SU-DHL-6 (cell line): ENCODE measurements at regions not wholly inside any gene's neighbourhood (a gene's known extent, or its start where the extent isn't known, plus 50 kb on each side); places are given as distances from the start of the nearest gene placed in this dataset.

Experiments used
- H2AFZ ChIP-seq: fragments of 200-600 bp; sonication (generic); 2 replicates; pipeline ENCODE4 v1.6.1; 2014; ENCODE audit warnings: low read depth, mild to moderate bottlenecking, moderate library complexity, mixed read lengths, antibody characterized with exemption, low read length; ENCODE audit not compliant: severe bottlenecking
- H3F3A ChIP-seq: fragments of 200-600 bp; shearing (Covaris generic); 2 replicates; pipeline ENCODE4 v1.6.0; 2016; ENCODE audit warnings: antibody characterized with exemption, mild to moderate bottlenecking; ENCODE audit not compliant: insufficient read depth
- H3K27ac ChIP-seq: fragments of 200-600 bp; sonication (generic); 2 replicates; pipeline ENCODE4 v1.5.1; 2016; ENCODE audit warnings: low read depth, mild to moderate bottlenecking, low read length, moderate library complexity, mixed read lengths
- H3K27me3 ChIP-seq: fragments of 200-600 bp; sonication (generic), shearing (Covaris generic); 2 replicates; pipeline ENCODE4 v1.6.0; 2014; ENCODE audit warnings: mild to moderate bottlenecking, low read length
- H3K36me3 ChIP-seq: fragments of 200-600 bp; sonication (generic); 2 replicates; pipeline ENCODE4 v1.6.1; 2014; ENCODE audit warnings: mild to moderate bottlenecking, low read length, mixed read lengths
- H3K4me2 ChIP-seq: fragments of 300-600, 200-600 bp; shearing (Covaris generic), sonication (generic); 2 replicates; pipeline ENCODE4 v1.6.0; 2014; ENCODE audit warnings: low read length, low read depth, mild to moderate bottlenecking; ENCODE audit not compliant: poor library complexity, severe bottlenecking
- H3K4me3 ChIP-seq: fragments of 200-600 bp; sonication (generic); 2 replicates; pipeline ENCODE4 v1.5.1; 2014; ENCODE audit warnings: antibody characterized with exemption, low read length, mild to moderate bottlenecking, mixed read lengths; ENCODE audit not compliant: insufficient read depth, poor library complexity, severe bottlenecking
- H3K79me2 ChIP-seq: fragments of 200-600 bp; sonication (generic); 2 replicates; pipeline ENCODE4 v1.6.1; 2014; ENCODE audit warnings: mild to moderate bottlenecking, low read length, moderate library complexity; ENCODE audit not compliant: insufficient read depth
- H3K9ac ChIP-seq: fragments of 200-600 bp; sonication (generic); 2 replicates; pipeline ENCODE4 v1.7.0; 2014; ENCODE audit warnings: mild to moderate bottlenecking, low read length
- H3K9me2 ChIP-seq: fragments of 200-600 bp; sonication (generic); replicated peaks from 2 replicates; pipeline ENCODE4 v1.6.1; 2014; ENCODE audit warnings: low read length; ENCODE audit not compliant: insufficient read depth
- H3K9me3 ChIP-seq: fragments of 200-600 bp; sonication (generic); 2 replicates; pipeline ENCODE4 v1.6.1; 2014; ENCODE audit warnings: low read length, mixed read lengths; ENCODE audit not compliant: insufficient read depth
- H4K20me1 ChIP-seq: fragments of 200-600 bp; sonication (generic); 2 replicates; pipeline ENCODE4 v1.6.1; 2014; ENCODE audit warnings: low read depth, mild to moderate bottlenecking, antibody characterized with exemption, low read length, moderate library complexity, mixed read lengths
- EZH2phosphoT487 ChIP-seq: fragments of 200-600 bp; sonication (generic), shearing (Covaris generic); conservative IDR thresholded peaks from 2 replicates; pipeline ENCODE4 v1.6.1; 2018; ENCODE audit warnings: mild to moderate bottlenecking, antibody characterized with exemption, low read length, moderate library complexity, mixed read lengths
- TF ChIP-seq, protein P1 (sequence below): fragments of 200-600 bp; sonication (generic); IDR thresholded peaks from one replicate; pipeline ENCODE4 v1.5.1; 2017; ENCODE audit warnings: antibody characterized with exemption, mild to moderate bottlenecking, low read length, moderate library complexity; ENCODE audit not compliant: insufficient read depth, poor library complexity, severe bottlenecking

DNA sequence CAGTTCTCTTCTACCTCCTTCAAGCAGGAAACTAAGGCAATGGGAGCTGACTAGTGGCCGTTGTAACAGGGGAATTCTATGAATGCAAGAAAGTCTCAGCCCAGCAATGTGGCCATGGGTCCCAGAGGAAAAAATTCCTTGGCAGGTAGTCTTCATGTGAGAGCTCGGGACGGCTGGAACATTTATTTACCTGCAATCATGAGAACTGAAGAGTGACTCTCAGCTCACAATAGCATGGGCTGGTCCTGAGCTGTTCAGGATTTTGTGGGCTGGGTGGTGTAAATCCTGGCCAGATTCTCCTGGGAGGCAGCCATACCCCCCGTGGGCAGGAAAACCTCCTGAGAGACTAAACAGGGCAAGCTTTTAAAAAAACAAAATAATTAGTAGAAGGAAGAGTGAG, 330.3 kb upstream of the CTNNB1 start:
- no peak overlapping the region for H3K27ac ChIP-seq
- no peak overlapping the region for H3K9ac ChIP-seq
- H3K27me3 ChIP-seq, result no peaks in the 10 kb centered on the region
- TF ChIP-seq, protein P1, sequence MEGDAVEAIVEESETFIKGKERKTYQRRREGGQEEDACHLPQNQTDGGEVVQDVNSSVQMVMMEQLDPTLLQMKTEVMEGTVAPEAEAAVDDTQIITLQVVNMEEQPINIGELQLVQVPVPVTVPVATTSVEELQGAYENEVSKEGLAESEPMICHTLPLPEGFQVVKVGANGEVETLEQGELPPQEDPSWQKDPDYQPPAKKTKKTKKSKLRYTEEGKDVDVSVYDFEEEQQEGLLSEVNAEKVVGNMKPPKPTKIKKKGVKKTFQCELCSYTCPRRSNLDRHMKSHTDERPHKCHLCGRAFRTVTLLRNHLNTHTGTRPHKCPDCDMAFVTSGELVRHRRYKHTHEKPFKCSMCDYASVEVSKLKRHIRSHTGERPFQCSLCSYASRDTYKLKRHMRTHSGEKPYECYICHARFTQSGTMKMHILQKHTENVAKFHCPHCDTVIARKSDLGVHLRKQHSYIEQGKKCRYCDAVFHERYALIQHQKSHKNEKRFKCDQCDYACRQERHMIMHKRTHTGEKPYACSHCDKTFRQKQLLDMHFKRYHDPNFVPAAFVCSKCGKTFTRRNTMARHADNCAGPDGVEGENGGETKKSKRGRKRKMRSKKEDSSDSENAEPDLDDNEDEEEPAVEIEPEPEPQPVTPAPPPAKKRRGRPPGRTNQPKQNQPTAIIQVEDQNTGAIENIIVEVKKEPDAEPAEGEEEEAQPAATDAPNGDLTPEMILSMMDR, result no peak
- TF ChIP-seq EZH2phosphoT487, result no peak
- H3F3A ChIP-seq, result no peaks in the 10 kb centered on the region
- no peak overlapping the region for H2AFZ ChIP-seq
- no peak overlapping the region for H3K4me2 ChIP-seq
- no peaks in the 10 kb centered on the region for H3K9me2 ChIP-seq
- H4K20me1 ChIP-seq, result no peaks in the 10 kb centered on the region
- peaks cover 3% of the 10 kb centered on the region; the same call in 1 of the 2 replicates for H3K9me3 ChIP-seq
- H3K4me3 ChIP-seq, result no peak overlapping the region
- no peaks in the 10 kb centered on the region for H3K36me3 ChIP-seq
- H3K79me2 ChIP-seq, result no peaks in the 10 kb centered on the region

DNA sequence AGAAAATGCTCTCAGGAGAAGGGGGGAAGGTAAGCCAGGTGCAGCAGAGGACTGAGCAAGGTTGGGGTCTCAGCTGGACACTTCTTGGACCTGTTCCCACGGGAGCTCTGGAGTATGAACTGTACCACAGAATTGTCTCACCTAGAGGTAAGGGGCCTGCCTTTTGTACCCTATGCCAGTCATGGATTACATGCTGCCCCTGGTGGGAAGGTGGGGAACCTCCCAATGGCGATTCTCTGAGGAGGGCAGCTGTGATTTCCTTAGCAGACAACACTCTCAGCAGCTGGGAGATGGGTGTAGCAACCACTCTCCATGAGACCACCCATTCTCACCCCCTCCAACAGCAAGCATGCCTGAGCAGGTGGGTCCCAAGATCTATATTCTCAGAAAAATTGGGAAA, 329.4 kb upstream of the CTNNB1 start:
- Histone ChIP-seq H2AFZ (no peak overlapping the region), H4K20me1 (no peaks in the 10 kb centered on the region), H3K27ac (no peak overlapping the region), H3K4me3 (no peak overlapping the region), H3K9ac (no peak overlapping the region), H3K79me2 (no peaks in the 10 kb centered on the region), H3K9me2 (no peaks in the 10 kb centered on the region; the same call in 1 of the 2 replicates), H3K9me3 (peaks cover 3% of the 10 kb centered on the region; the same call in 1 of the 2 replicates), H3K36me3 (no peaks in the 10 kb centered on the region), H3F3A (no peaks in the 10 kb centered on the region), H3K27me3 (no peaks in the 10 kb centered on the region), H3K4me2 (no peak overlapping the region)
- TF ChIP-seq, protein P1, result no peak
- TF ChIP-seq EZH2phosphoT487, result no peak

DNA sequence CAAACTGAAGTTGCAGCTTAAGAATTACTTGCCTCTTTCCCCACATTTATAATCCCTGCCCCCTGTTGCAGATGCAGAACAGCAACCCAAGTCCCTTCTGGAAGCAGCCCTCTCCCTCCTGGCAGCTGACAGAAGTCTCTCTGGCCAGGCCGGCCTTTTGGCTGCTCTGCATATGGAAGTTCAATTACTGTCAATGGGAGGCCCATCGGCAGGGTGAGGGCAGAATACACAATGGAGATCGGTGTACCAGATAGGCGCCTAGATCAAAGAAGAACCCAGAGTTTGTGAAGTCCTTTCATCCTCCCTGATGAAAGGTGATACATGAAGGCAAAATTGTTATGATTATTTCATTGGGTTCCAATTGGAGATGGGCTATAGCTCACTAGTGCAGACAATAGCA, 327.9 kb upstream of the CTNNB1 start:
- Histone ChIP-seq H3K9ac (no peak overlapping the region), H3K9me2 (no peaks in the 10 kb centered on the region; the same call in 1 of the 2 replicates), H3F3A (no peaks in the 10 kb centered on the region), H3K9me3 (no peaks in the 10 kb centered on the region; the same call in 1 of the 2 replicates), H4K20me1 (no peaks in the 10 kb centered on the region), H3K79me2 (no peaks in the 10 kb centered on the region), H2AFZ (no peak overlapping the region), H3K27me3 (no peaks in the 10 kb centered on the region), H3K4me2 (no peak overlapping the region), H3K4me3 (no peak overlapping the region), H3K36me3 (no peaks in the 10 kb centered on the region), H3K27ac (no peak overlapping the region)
- no peak for TF ChIP-seq EZH2phosphoT487
- TF ChIP-seq, protein P1, result no peak
